Glomerular endothelial cell (primary cell): ENCODE measurements at regions not wholly inside any gene's neighbourhood (a gene's known extent, or its start where the extent isn't known, plus 50 kb on each side); places are given as distances from the start of the nearest gene placed in this dataset.
"Not testable (repeated sequence)": the region's sequence is repeated elsewhere in the genome, so short reads cannot be mapped to it uniquely, and the experiment has no call there.

Experiments used
- DNase-seq: peaks from one replicate; pipeline ENCODE4 v3.0.0-alpha.2; 2011; ENCODE audit warnings: low read depth, low spot score; ENCODE audit errors: extremely low read depth

DNA sequence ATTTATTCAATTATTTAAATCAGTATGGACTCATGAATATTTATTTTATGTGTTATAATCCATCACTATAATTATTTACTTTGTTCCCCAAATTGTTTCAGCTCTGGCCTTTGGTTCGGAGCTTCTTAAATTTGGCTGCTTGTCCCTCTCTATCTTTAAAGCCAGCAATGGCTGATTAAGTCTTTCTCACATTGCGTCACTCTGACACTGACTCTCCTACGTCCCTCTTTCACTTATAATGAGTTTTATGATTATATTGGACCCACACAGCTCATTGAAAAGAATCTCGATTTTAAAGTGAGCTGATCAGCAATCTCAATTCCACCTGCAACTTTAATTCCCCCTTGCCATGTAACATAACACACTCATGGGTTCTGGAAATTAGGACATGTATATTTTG, 185.2 kb upstream of the SLC39A10 start:
- DNase-seq, result no peak

DNA sequence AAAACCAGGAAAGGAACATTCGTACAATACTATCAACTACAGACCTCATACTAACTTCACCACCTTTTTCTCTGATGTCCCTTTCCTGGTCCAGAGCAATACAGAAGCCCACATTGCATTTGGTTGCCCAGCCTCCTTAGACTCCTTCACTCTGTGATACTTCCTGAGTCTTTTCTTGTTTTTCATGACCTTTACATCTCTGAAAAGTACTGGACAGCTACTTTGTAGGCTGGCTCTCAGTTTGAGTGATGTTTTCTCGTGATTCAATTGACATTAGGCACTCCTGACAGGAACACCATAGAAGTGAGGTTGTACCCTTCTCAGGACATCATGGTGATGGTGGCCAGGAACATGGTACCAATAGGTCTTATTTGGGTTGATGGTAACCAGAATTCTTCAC, 185.9 kb upstream of the SLC39A10 start:
- no peak for DNase-seq

- no peak for DNase-seq
These were observed 186.4 kb upstream of the SLC39A10 start for GRCh38 chr2:195470622-195471021.

GRCh38 chr2:195468771-195469170, 188.3 kb upstream of the SLC39A10 start:
- DNase-seq, result no peak

DNA sequence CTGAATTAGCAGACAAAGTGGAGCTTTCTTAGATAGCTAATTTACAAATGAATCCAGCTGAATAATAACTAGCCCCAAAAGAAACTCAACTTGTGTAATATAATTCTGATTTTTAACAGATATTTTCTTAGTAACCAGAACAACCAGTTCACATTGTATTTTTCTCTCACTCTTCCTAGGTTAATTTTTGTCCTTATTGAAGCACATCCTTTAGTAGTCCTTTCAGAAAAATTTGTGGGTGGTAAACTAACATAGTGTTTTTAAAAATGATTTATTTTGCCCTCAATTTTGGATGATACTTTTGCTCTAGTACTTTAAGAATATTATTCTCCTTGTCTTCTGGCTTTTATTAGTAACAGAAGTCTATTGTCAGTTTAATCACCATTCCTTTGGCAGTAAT, 190.6 kb upstream of the SLC39A10 start:
- no peak for DNase-seq

DNA sequence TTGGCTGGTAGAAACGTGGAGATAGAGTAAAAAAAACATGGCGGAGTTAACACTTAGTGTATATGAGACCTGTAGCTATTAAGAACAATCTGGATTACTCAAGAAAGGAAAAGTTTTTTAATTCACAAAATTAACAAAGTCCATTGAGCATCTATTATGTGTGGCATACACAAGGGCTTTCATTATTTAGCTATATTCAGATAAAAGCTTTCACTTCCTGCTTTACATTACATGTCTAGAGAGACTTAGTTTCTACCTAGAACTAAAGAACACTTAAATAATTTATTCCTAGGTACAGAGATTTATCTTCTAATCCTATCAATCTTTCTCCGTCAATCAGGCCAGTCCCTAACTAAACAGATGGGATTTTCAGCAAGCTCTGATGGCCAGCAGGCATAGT, 196.0 kb upstream of the SLC39A10 start:
- no peak for DNase-seq

GRCh38 chr2:195458936-195459335, 198.1 kb upstream of the SLC39A10 start:
- no peak for DNase-seq

GRCh38 chr2:195457873-195458272, 199.2 kb upstream of the SLC39A10 start:
- DNase-seq, result no peak

DNA sequence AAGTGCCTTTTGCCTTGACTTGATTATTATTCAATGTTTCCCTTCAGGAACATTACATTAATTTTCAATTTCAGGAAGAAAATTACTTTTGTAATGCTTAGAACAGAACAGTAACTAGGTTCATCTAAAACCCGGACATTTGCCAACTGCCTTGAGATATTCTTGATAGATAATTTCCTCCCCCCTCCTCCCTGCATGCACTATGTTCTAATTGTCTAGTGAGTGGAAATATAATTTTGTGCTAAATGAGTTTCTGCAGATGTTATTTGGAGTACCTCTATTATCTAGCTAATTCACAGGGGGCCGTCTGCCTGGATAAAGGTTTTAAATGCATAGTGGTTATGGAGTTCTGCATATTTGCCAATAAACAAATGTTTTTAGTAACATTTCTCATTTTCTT, 200.3 kb upstream of the SLC39A10 start:
- DNase-seq, result no peak

GRCh38 chr2:195451160-195451559, 205.9 kb upstream of the SLC39A10 start:
- no peak for DNase-seq

DNA sequence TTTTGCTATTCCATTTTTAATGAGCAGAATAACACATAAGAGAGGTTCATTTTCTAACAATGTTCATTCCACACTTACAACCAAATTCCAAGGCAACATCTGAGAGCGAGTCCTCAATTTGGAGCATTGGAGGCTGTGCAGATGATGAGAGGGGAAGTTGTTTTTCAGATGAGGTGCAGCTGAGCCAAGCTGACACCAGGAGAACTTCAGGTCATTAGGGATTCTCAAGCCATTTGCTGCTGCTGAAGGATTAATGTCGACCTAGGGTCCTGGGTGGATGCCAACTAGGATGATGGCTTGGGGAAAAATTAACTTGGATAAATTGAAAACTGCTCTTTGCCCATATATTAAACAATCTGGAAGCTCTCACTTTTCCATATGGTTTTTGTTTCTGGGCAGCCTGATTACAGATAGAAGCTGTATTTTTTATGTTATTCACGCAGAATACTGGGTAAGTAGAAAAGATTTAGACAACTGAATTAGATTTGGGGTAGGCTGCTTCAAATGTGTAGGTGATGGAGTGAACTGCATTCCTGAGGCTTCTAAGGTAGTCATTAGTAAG, 206.4 kb upstream of the SLC39A10 start:
- no peak for DNase-seq

- DNase-seq, result no peak
These were observed 209.6 kb upstream of the SLC39A10 start for GRCh38 chr2:195447323-195447975.

- DNase-seq, result no peak
These were observed 211.4 kb upstream of the SLC39A10 start for GRCh38 chr2:195445639-195446038.

DNA sequence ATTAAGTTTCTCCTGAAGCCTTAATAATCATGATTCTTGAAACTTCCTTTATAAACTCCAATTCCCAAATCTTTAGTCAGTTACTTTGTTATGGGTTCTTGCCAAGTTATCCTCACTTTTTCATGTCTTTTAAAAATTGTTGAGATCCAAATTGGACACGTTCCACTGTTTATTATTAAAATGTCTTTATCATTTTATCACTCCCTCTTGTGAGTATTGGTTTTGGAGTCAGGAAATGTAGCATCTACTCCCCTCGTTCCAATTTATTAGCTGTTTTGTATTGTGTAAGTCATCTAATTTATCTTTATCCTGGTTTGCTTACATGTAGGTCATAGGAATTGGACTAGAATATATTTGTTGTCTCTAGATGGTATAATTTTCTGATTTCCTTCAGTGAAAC, 213.1 kb upstream of the SLC39A10 start:
- no peak for DNase-seq

DNA sequence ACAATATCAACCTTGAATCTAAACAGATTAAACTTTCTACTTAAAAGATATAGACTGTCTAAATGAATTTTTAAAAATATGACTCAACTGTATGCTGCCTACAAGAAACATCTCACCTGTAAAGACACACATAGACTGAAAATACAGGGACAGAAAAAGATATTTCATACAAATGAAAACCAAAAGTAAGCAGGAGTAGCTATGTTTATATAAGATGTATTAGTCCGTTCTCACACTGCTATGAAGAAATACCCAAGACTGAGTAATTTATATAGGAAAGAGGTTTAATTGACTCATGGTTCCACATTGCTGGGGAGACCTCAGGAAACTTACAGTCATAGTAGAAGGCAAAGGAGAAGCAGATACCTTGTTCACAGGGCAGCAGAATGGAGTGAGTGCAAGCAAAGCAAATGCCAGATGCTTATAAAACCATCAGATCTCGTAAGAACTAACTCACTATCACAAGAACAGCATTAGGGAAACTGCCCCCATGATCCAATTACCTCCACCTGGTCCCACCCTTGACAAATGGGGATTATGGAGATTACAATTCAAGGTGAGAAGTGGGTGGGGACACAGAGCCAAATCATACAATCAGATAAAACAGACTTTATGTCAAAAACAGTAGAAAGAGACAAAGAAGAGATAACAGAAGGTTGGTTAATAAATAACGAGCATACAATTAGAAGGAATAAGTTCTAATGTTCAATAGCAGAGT, 214.4 kb upstream of the SLC39A10 start:
- no peak for DNase-seq

- DNase-seq, result no peak
These were observed 218.3 kb upstream of the SLC39A10 start for GRCh38 chr2:195438692-195439091.

DNA sequence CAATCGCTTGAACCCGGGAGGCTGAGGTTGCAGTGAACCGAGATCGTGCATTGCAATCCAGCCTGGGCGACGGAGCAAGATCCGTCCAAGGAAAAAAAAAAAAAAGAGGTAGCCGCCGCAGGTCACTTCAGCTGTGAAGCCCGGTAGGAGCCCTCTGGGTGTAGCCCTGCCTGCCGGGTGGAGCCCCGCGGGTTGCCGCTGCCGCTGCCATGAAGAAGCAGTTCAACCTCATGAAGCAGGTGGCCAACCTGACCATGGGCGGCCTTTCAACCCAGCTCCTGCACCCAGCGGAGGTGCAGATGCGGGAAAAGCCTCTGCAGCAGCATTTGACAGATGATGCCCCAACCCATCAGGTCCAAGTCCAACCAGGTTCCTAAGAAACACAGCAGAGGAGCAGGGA, 219.5 kb upstream of the SLC39A10 start:
- no peak for DNase-seq

- DNase-seq, result no peak
These were observed 222.7 kb upstream of the SLC39A10 start for GRCh38 chr2:195434346-195434745.

GRCh38 chr2:195433729-195434128, 223.3 kb upstream of the SLC39A10 start:
- not testable (repeated sequence) for DNase-seq

DNA sequence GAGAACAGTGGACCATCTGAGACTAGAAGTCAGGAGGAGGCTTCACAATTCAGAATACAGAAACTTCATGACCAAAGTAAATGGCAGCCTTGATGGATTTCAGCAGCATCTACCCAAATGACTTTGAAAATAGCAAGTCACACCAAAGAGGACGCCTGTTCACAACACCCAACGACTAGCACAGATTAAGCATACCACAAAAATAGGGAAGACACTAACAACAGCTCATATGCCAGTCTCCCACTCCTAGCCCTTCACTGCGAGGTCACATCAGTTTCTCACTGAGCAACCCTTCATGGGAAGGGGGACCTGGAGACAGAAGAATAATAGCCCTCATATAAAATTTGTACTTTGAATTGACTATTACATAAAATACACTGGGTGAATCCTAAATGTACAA, 228.4 kb upstream of the SLC39A10 start:
- no peak for DNase-seq

DNA sequence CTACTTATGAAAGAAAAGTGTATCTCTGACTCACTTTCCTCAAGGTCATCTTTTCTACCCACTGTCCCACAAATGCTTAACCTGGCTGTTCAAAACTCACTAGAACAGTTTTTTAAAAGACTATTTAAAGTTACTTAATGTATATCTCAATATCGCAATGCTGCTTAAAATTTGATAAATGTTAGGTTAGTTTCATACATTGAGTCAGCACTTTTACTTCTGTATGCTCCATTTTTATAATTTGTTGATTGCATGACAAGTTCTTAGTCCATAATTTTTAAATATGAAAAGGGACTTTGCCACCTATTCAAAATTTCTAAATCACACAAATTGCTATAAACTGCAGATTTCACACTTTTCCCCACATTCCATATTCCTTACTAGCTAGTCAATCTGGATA, 231.7 kb upstream of the SLC39A10 start:
- no peak for DNase-seq

- DNase-seq, result no peak
These were observed 238.0 kb upstream of the SLC39A10 start for GRCh38 chr2:195419033-195419432.
